GM19023 (cell line): ENCODE measurements at regions not wholly inside any gene's neighbourhood (a gene's known extent, or its start where the extent isn't known, plus 50 kb on each side); places are given as distances from the start of the nearest gene placed in this dataset.
"Not testable (repeated sequence)": the region's sequence is repeated elsewhere in the genome, so short reads cannot be mapped to it uniquely, and the experiment has no call there.

ENCODE experiments used
- ATAC-seq: cut with Tn5 transposase; IDR thresholded peaks from one replicate; pipeline ENCODE4 v1.9.1; 2021; ENCODE audit warnings: mild to moderate bottlenecking, moderate library complexity; ENCODE audit not compliant: unreplicated experiment

DNA sequence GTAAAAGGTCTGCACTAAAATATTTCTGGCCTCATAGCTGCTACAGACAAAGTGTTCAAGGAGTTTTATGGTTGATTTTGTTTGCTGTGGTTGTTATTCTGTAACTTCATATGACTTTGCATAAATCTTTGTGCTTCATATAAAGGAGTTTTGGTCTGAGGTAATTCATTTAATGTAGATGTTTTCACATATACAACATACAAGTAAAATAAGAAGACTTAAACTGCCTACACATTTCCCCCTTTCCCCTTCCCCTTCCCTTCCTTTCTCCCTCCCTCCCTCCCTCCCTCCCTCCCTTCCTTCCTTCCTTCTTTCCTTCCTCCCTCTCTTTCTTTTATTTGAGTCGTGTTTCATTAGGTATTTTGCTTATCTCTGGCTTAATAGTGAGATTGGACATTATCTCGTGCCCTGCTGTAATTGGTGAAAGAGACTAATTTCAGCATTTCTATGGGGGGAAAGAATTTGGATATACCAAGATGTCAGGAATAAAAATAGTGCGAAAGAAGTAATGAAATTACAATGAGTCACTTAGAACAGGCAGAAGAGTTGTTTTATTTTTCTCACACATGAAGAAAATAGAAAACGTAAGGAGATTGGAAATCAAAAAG is 144.9 kb upstream of the MAD2L1 start:
- ATAC-seq, result no peak

- ATAC-seq, result no peak
These were observed 143.1 kb upstream of the MAD2L1 start for GRCh38 chr4:120209706-120210105.

- ATAC-seq, result no peak
These were observed 140.4 kb upstream of the MAD2L1 start for GRCh38 chr4:120207021-120207420.

GRCh38 chr4:120202222-120202621 is 135.6 kb upstream of the MAD2L1 start:
- ATAC-seq, result no peak

DNA sequence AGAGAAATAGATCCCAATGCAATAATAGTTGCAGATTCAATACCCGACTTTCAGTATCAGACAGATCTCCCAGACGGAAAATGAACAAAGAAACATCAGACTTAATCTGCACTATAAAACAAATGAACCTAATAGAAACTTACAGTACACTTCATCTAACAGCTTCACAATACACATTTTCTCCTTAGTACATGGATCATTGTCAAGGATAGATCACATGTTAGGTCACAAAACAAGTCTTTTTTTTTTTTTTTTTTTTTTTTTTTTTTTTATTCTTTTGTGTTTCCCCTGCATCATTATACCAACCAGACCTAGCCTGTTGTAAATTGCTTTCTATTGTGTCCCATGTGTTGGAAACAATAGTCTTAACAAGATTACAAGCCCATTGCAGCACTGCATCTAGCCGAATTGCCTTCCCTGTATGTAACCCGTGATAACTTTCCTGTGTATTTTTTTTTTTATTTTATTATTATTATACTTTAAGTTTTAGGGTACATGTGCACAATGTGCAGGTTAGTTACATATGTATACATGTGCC is 134.0 kb upstream of the MAD2L1 start:
- ATAC-seq, result not testable (repeated sequence)

DNA sequence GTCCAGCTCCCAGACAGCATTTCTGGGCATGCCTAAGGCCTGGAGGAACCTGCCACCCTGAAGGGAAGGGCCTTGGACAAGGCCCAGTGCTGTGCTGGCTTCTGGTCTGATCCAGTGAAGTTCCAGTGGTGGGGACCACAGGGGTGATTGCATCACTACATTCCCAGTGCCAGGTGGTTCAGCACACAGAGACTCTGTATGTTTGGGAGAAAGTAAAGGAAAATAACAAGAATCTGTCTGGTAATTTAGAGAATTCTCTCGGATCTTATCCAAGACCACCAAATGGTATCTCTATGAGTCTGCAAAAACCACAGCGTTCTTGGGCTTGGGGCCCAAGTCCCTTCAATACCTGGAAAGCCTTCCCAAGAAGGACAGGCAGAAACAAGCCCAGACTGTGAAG is 131.8 kb upstream of the MAD2L1 start:
- ATAC-seq, result no peak

DNA sequence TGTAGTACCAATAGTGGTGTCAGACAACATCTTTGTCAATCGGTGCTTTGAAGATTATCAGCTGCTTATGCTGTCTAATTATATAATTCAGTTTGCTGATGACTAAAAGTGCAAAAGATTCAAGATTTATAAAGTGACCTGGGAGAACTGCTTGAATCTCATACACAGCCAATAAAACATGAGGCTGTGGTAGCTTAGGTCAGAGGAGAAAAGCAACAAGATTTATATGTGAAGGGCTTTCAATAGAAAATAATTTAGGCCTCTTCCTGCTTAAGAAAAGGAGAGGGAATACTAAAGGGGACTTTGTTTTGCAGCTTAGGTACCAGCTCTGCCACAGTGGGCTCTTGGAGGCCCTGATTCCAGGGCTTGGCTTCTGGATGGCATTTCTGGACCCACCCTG is 111.0 kb upstream of the MAD2L1 start:
- no peak for ATAC-seq

GRCh38 chr4:120175272-120175671 is 108.6 kb upstream of the MAD2L1 start:
- no peak for ATAC-seq

DNA sequence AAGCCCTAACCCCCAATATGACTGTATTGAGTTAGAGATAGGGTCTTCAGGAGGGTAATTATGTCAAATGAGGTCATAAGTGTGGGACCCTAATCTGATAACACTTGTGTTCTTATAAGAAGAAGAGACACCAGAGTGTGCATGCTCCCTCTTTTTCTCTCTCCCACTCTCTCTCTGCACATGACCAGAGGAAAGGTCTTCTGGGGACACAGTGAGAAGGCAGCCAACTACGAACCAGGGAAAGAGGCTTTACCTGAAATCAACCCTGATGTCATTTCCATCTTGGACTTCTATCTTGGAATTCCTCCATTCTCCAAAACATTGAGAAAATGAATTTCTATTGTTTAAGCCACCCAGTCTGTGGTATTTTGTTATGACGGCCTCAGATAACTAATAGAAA is 97.2 kb upstream of the MAD2L1 start:
- no peak for ATAC-seq

DNA sequence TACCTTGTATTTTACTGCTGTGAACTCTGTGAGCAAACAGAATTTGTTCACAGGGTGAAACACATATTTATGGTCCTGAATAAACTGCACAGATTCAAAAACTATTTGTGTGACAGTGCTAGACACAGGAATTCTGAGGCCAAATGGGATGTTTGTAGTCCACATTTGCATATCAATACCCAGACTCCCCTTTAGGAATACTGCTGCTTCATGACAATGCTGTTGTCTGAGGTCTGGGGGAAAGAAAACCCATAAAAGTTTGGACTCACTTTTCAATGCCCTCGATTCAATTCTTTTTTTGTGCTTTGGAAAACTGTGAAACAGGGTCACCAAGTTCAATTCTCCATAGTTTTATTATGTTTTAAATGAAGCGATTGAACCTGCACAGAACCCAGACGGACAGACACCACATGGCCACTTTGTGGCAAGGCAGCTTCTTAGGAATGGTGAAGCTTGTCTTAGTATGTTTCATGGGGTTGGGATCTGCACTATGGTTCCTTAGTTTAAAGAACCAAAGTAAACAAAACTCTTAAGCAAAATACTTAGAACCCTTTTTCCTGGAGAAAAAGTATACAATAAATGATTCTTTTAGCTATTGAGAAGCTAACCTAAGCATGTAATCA is 92.3 kb upstream of the MAD2L1 start:
- ATAC-seq, result no peak

- ATAC-seq, result no peak
These were observed 91.4 kb upstream of the MAD2L1 start for GRCh38 chr4:120158046-120158445.

- ATAC-seq, result no peak
These were observed 89.6 kb upstream of the MAD2L1 start for GRCh38 chr4:120156120-120156718.

DNA sequence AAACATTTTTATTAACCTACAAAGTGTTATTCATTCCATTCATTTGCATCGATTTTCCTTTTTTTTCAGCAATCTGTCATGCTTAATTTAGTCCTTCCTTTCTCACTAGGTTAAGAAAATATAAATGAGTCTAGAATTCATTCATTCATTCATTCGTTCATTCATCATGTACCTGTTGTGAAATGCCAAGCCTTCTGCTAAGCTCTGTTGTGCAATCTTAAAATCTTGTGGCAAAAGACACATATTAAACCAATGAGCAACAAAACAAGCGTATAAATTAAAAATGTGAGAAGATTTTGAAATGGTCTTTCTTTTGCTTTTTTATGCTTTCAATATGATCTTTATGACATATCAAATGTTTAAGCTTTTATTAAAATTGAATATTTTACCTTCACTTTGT is 88.6 kb upstream of the MAD2L1 start:
- no peak for ATAC-seq

GRCh38 chr4:120144634-120145033 is 78.0 kb upstream of the MAD2L1 start:
- ATAC-seq, result no peak

DNA sequence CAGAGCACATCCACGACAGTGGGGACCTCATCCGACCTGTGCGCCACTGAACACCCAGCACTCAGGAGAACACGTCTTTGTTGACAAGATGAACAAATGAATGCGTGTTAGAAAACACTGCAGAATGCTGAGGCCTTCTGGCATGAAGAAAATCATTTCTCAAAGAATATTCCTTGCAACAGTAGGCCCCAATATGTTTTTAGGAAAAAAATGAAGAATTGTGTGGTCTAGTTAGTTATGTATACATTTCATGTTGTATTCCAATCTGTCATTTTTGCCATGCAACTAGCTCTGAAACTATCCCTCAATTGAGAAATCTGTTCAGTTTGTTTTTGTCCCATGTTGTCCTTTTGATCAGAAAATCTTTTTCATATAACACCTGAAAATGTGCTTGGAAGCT is 77.4 kb upstream of the MAD2L1 start:
- ATAC-seq, result no peak

GRCh38 chr4:120139392-120139791 is 72.7 kb upstream of the MAD2L1 start:
- ATAC-seq, result no peak

DNA sequence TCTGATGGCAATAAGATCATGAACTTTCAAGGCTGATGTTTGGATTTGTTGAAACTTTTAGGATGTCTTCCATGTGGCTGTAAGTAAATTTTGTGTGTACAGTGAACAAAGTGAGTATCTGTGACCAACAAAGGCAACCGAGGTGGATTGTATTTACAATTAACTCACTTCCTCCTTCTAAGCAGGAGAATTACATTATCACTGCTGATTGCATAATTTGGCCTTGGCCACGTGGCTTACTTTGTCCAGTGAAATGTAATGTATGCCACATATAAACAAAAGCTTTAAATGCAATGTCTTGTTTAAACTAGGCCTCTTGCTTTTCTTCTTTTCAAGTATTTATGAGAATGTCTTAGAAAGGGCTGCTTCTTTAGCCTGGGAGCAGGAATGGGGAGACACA is 66.3 kb upstream of the MAD2L1 start:
- no peak for ATAC-seq

DNA sequence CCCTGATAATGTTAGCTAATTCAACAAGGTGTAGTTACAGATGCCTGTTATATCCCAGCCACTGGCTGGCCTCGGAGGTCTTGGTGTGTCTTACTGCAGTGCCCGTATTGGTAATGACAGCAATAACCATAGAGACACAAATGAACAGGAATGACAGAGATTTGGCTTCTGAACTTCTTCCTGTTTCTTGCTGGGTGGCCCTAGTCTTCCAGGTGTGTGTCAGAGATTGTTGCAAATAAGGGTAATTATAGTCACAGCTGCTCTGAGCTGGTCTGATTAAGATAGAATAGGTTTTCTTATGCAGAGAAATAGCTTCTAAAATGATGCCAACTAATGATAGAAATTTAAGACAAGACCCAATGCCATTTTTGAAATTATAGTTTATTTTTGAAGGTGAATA is 64.1 kb upstream of the MAD2L1 start:
- ATAC-seq, result no peak
